Mononuclear cell (primary cell): ENCODE measurements at regions not wholly inside any gene's neighbourhood (a gene's known extent, or its start where the extent isn't known, plus 50 kb on each side); places are given as distances from the start of the nearest gene placed in this dataset.

Experiments used
- H3K27me3 ChIP-seq: 2 replicates; pipeline ENCODE4 v1.6.0; 2011; ENCODE audit warnings: low read length, control low read depth; ENCODE audit not compliant: insufficient read depth
- H3K4me1 ChIP-seq: 2 replicates; pipeline ENCODE4 v1.5.1; 2011; ENCODE audit warnings: mild to moderate bottlenecking, low read length, control low read depth; ENCODE audit not compliant: insufficient read depth
- H3K4me3 ChIP-seq: 2 replicates; pipeline ENCODE4 v1.5.1; 2011; ENCODE audit warnings: mild to moderate bottlenecking, low read length, moderate library complexity
- H3K9me3 ChIP-seq: 2 replicates; pipeline ENCODE4 v1.5.1; 2011; ENCODE audit warnings: low read depth, mild to moderate bottlenecking, control low read depth, low read length

DNA sequence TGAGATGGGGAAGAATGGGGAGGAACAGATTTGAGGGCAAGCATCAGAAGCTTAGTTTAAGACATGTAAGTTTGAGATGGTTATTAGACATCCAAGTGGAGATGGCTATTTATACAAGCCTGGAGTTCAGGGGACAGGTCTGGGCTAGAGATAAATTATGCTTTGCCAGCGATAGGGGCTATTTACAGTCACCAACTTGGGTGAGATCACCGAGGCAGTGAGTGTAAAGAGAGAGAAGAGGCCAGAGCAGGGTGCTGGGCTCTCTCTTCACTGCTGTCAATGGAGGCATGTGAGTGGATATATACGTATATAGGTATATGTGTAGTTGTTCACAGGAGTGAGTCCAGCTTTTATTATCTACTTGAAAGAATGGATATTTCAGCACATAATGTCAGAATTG lies 81.0 kb downstream of the QPCT start:
- H3K9me3 ChIP-seq = no peaks in the 10 kb centered on the region
- no peaks in the 10 kb centered on the region for H3K4me1 ChIP-seq
- no peaks in the 10 kb centered on the region for H3K27me3 ChIP-seq
- no peak overlapping the region for H3K4me3 ChIP-seq

DNA sequence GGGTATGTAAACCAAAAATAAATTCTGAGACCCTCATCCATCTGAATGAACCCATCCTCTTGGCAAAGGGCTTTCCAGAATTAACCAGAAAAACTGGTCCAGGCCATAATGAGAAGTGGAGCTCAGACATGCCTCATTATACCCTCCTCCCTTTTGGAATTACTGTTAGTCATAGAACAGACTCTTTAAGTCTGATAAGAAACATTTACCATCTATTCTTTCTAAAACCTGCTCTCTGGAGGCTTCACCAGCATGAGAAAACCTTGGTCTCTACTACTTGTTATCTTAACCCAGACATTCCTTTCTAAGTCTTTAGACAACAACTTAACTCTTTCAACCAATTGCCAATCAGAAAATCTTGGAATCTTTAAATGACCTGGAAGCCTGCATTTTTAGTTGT lies 82.8 kb downstream of the QPCT start:
- H3K4me1 ChIP-seq = no peaks in the 10 kb centered on the region
- H3K4me3 ChIP-seq = no peak overlapping the region
- H3K9me3 ChIP-seq = no peaks in the 10 kb centered on the region
- no peaks in the 10 kb centered on the region for H3K27me3 ChIP-seq

DNA sequence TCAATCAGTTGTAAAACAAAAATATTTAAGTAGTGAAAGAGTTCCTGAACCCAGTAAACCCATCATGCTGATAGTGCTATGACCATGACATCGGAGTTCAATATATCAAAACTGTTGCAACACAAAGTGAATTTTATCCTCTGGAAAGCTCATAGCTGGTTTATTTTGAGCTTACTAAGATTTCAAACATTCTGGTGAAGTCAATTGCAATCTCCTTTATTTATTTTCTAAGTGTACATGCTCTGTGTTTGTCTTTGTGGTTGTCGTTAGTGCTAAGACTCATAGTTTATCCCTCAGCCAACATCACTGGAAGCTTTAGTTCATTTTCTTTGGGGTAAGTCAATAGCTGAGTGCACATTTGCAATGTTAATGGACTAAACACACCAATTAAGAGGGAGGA lies 91.9 kb downstream of the QPCT start:
- no peak overlapping the region for H3K4me3 ChIP-seq
- H3K9me3 ChIP-seq = no peaks in the 10 kb centered on the region
- H3K4me1 ChIP-seq = no peaks in the 10 kb centered on the region
- H3K27me3 ChIP-seq = no peaks in the 10 kb centered on the region

DNA sequence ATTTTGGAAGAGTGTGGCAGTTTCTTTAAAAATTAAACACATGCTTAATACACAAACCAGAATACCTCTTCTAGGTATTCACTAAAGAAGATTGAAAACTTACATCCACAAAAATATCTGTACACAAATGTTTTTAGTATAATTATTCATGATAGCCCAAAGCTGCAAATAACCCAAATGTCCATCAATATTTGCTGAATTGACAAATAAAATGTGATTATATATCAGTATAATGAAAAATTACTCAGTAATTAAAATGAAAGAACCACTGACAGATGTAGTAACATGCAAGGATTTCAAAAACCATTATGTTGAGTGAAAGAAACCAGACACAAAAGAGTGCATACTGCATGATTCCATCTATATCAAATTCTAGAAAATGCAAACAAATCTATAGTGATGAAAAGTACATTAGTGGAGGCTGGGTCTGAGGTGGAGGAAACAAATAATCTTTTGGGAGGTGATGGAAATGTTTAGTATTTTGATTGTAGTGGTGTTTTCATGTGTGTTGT lies 94.8 kb downstream of the QPCT start:
- H3K4me1 ChIP-seq = no peaks in the 10 kb centered on the region
- no peak overlapping the region for H3K4me3 ChIP-seq
- H3K27me3 ChIP-seq = no peaks in the 10 kb centered on the region
- H3K9me3 ChIP-seq = no peaks in the 10 kb centered on the region

DNA sequence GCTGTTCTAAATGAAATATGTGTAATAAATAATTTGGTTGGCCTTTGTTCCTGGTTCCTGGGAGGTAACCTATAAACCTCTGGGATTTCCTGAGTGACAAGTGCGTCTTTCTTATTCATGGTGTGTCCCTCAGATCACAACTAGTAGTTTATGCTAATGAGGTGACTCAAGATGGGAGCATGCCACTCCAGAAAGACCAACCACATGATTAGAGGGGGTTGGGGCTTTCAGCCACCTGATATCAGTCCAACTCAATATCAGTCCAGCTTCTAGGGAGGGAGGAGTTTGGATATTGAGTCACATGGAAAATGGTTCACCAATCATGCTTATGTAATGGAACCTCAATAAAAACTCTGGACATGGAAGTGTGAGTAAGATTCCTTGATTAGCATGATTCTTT lies 96.6 kb downstream of the QPCT start:
- Histone ChIP-seq H3K9me3 (no peaks in the 10 kb centered on the region), H3K4me3 (no peak overlapping the region), H3K4me1 (no peaks in the 10 kb centered on the region), H3K27me3 (no peaks in the 10 kb centered on the region)

DNA sequence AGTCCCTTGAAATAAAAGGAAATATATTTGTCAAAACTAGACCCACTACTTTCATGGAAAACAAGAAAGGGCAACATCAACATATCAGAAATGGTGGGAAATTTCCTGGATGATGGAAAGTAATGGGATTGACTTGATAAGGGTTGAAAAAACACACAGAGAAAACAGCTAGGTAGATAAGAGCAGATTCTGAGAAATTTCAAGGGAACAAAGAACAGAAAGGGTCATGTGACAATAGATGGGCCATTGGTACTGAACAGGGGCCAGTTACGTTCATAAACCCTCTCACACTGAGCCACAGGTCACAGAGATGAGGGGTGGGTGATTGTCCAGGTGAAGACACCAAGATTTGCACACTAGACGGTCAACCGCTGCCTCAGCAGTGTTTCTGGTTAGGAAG lies 98.7 kb downstream of the QPCT start:
- Histone ChIP-seq H3K4me1 (no peaks in the 10 kb centered on the region), H3K9me3 (no peaks in the 10 kb centered on the region), H3K4me3 (no peak overlapping the region), H3K27me3 (no peaks in the 10 kb centered on the region)

DNA sequence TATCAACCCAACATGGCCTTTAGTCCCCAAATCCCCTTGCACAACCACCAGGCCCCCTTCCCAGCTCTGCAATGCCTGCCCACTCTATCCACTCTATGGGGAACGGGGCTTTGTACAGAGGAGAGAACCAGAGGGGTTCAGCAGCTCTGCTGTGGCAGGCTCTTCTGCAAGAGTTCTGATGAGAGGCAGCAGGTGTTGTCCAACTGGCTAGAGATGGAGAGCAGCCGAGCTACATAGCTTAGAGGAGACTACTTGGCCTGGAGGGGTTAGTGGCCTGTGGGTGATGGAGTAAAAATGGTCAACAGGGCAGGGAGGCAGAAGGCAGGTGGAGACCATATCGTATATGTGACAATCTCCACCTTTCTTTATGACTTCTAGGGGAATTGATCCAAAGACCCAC lies 103.0 kb downstream of the QPCT start:
- Histone ChIP-seq H3K4me3 (no peak overlapping the region), H3K27me3 (no peaks in the 10 kb centered on the region), H3K9me3 (no peaks in the 10 kb centered on the region), H3K4me1 (peaks cover 2% of the 10 kb centered on the region)

DNA sequence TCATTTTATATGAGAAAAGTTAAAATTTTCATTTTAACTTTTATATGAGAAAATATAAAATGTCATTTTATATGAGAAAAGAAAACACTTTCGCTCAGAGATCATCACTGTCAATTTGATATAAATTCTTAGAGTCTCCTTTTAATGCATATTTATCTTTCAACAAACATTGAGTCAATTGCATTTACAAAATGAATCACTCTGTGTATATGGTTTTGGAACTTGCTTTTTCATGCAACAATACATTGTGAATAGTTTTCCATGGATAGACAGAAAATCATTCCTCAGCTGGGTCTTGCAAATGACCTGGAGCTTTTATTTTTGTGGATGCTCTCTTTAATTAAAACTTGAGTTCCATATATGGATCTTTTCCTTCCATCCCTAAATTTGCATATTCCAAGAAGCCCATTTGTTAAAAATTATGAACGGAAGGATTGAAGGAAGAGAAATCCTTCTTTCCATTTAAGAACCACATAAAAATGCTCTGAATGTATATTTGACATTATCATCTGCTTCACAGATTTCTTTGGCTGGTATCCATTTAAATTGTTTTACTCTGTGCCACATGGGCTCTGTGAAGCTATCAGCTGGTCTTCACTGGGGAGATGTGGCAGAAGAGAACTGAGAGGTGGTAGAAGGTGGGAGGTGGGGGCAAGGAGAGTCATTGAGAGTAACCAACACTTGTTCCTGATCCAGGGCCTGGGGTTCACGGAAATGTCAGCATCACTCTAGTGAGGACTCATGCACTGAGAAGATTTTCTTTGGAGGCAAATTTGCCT lies 104.1 kb downstream of the QPCT start:
- Histone ChIP-seq H3K27me3 (no peaks in the 10 kb centered on the region), H3K9me3 (no peaks in the 10 kb centered on the region), H3K4me3 (no peak overlapping the region), H3K4me1 (peaks cover 12% of the 10 kb centered on the region)

DNA sequence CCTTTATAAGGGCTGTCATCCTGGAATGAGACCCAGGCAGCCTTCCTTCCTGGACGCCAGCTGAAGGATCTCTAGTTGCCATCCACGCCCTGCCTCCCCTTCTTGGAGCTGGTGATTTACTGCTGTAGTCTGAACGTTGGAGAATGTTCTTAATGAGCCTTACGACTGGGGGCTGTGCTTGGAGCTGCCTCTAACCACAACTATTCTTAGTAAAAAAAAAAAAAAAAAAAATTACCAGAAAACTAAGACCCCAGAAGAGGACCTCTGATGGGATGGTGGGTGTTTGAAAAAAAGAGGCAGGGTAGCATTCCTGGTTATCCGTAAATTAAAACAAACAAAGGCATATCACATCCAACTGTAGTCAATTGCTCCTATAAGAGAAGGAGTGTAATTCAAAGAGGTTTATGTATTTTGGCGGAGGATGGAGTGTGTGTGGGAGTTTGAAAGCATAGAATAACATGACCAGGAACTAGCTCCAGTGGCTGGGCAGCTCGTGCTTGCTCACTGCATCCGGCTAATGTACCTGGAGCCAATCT lies 105.4 kb downstream of the QPCT start:
- no peaks in the 10 kb centered on the region for H3K27me3 ChIP-seq
- H3K4me1 ChIP-seq = peaks cover 12% of the 10 kb centered on the region
- no peaks in the 10 kb centered on the region for H3K9me3 ChIP-seq
- H3K4me3 ChIP-seq = no peak overlapping the region

DNA sequence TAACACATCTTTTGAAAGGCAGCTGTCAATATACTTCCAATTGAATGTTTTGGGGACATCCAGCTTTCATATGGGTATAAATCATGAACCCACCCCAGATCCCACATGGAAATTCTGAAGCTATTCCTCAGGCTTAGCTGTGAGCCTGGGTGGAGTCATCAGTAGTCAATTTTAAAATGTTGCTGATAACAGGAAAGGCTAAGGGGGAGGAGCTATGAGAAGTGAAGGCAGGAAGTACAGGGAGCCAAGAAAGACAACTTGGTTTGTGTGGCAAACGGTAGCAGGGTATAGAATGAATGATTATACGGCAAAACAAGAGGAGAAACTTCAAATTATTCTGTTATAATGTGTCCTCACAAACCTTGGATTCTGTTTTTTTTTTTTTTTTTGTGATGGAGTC lies 108.6 kb downstream of the QPCT start:
- Histone ChIP-seq H3K9me3 (no peaks in the 10 kb centered on the region), H3K4me3 (no peak overlapping the region), H3K4me1 (peaks cover 30% of the 10 kb centered on the region), H3K27me3 (no peaks in the 10 kb centered on the region)

DNA sequence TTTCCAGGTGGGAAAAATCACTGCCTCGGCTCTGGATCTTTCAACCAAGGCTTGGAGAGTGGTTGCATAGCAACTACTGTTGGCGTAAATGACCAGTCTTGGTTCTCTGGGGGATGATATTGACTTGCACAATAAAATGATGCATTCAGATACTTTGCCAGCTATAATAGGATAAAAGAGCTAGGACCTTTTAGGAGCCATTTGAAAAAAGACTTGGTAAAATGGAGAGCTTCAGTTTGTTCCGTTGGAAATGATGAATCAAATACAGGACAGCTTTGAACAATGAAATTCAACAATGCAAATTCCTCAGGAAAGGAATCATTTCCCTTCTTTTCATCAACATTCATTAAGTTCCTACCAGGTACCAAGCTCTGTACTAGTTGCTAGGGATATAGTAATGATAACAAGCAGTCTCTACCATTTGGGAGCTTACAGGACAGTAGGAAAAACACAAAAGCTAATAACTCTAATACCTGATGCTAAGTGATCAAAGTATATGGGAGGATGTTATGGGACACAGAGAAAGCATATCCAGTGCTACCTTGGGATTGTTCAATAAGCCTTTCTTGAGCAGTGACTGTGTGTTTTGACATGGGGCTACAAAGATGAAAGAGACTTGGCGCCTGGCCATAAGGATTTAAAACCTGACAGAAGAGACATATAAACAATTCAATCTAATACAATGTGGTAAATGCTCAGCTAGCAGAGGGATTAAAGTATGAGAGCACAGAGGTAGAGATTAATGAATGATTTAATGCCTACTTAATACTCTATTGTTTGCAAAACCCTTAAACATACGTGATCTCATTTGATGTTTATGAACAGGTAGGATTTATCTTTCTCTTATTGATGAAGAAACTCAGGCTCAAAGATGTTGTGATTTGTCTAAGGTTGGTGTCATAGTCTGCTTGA lies 110.7 kb downstream of the QPCT start:
- H3K4me3 ChIP-seq = no peak overlapping the region
- H3K4me1 ChIP-seq = peaks cover 33% of the 10 kb centered on the region
- no peaks in the 10 kb centered on the region for H3K27me3 ChIP-seq
- no peaks in the 10 kb centered on the region for H3K9me3 ChIP-seq

DNA sequence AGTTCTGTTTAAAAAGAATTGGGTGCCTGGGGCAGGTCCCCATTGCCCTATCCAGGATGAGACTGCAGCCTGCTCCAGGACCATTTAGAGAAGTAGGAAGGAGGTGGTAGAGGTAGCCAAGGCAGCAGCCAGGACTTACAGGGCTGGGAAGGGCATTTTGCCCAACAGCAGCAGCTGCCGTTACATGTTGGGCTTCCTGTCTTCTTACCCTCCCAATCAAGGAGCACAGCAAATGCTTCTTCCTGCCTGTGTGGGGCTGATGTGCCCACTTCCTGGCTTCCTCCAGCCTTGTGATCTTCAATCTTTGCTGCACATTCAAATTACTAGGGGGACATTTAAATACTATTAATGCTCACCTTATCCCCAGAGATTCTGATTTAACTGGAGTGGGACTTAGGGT lies 112.0 kb downstream of the QPCT start:
- Histone ChIP-seq H3K27me3 (no peaks in the 10 kb centered on the region), H3K4me1 (peaks cover 35% of the 10 kb centered on the region), H3K4me3 (no peak overlapping the region), H3K9me3 (no peaks in the 10 kb centered on the region)

DNA sequence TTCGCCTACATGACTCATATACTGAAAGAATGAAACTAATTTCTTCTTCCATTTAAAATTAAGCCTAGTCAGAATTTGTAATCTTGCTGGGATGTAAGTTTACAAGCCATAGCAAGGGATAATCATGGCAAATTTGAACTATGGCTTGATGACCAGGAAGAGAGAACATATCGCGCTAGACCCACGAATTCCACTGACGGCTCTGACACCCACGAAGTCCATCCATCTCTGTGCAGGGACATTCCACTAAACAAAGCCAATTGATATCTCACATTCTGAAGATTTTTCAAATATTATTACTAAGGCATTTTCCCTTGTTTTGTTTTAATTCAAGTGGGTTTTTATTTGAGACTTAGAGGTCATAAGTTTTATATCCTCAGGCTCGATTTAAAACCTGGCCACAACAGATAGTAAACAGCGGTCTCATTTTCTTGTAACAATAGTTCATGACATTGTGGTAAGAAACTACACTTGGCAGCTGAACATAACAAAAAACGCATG lies 113.0 kb downstream of the QPCT start:
- Histone ChIP-seq H3K4me3 (no peak overlapping the region), H3K27me3 (no peaks in the 10 kb centered on the region), H3K4me1 (peaks cover 33% of the 10 kb centered on the region), H3K9me3 (no peaks in the 10 kb centered on the region)

DNA sequence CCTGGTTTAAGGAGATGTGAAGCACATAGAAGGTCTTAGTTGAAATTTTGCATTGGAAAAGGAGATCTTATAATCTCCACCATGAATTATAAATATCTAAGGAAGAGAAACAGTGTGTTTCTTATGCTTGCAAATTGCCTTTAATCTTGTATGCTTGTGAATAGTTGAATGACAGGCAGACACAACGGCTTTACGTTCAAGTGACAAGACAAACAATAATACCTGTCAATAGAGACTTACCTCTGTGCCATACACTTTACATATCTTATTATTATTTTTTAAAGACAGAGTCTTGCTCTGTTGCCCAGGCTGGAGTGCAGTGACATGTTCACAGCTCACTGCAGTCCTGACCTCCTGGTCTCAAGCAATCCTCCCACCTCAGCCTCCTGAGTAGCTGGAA lies 113.7 kb downstream of the QPCT start:
- no peak overlapping the region for H3K4me3 ChIP-seq

More for the DNA sequence above, 113.7 kb downstream of the QPCT start:
- Histone ChIP-seq H3K9me3 (no peaks in the 10 kb centered on the region), H3K4me1 (peaks cover 26% of the 10 kb centered on the region), H3K27me3 (no peaks in the 10 kb centered on the region)
